KMS-11 (cell line): ENCODE measurements at regions not wholly inside any gene's neighbourhood (a gene's known extent, or its start where the extent isn't known, plus 50 kb on each side); places are given as distances from the start of the nearest gene placed in this dataset.

Source experiments
- H2AFZ ChIP-seq: fragments of 200-600 bp; sonication (generic); 2 replicates; pipeline ENCODE4 v1.6.1; 2016; ENCODE audit warnings: antibody characterized with exemption, mixed run types, low read depth
- H3K27ac ChIP-seq: fragments of 200-600 bp; sonication (generic); 2 replicates; pipeline ENCODE4 v1.6.1; 2016; ENCODE audit warnings: mild to moderate bottlenecking, mixed run types
- H3K27me3 ChIP-seq: fragments of 200-600 bp; sonication (generic); 2 replicates; pipeline ENCODE4 v1.6.1; 2017; ENCODE audit warnings: mild to moderate bottlenecking, low read depth, mixed run types, moderate library complexity; ENCODE audit not compliant: insufficient read depth
- H3K36me3 ChIP-seq: fragments of 200-600 bp; sonication (generic); 2 replicates; pipeline ENCODE4 v1.6.1; 2017; ENCODE audit warnings: mild to moderate bottlenecking, mixed run types; ENCODE audit not compliant: insufficient read depth
- H3K4me1 ChIP-seq: fragments of 200-600 bp; sonication (generic); 2 replicates; pipeline ENCODE4 v1.6.1; 2016; ENCODE audit warnings: mild to moderate bottlenecking, low read depth, mixed run types; ENCODE audit not compliant: poor library complexity, severe bottlenecking
- H3K4me2 ChIP-seq: fragments of 200-600 bp; sonication (generic); 2 replicates; pipeline ENCODE4 v1.7.0; 2016; ENCODE audit warnings: mild to moderate bottlenecking, mixed run types
- H3K4me3 ChIP-seq: fragments of 200-600 bp; sonication (generic); IDR thresholded peaks from 2 replicates; pipeline ENCODE4 v1.6.1; 2017; ENCODE audit warnings: low read depth, low read length, mixed read lengths; ENCODE audit not compliant: insufficient read depth
- H3K79me2 ChIP-seq: fragments of 200-600 bp; sonication (generic); 2 replicates; pipeline ENCODE4 v1.6.1; 2016; ENCODE audit warnings: low read depth, mixed run types; ENCODE audit not compliant: insufficient read depth
- H3K9ac ChIP-seq: fragments of 200-600 bp; sonication (generic); 2 replicates; pipeline ENCODE4 v1.6.1; 2016; ENCODE audit warnings: mild to moderate bottlenecking, mixed run types
- H4K20me1 ChIP-seq: fragments of 200-600 bp; sonication (generic); 2 replicates; pipeline ENCODE4 v1.6.1; 2016; ENCODE audit warnings: mild to moderate bottlenecking, mixed run types; ENCODE audit not compliant: insufficient read depth
- CTCF ChIP-seq: fragments of 200-600 bp; sonication (generic); conservative IDR thresholded peaks from 2 replicates; pipeline ENCODE4 v1.6.1; 2017; ENCODE audit warnings: low read depth, mild to moderate bottlenecking, antibody characterized with exemption, low read length, moderate library complexity, mixed read lengths

GRCh38 chr6:156725712-156726111 is 51.5 kb upstream of the ARID1B start:
- Histone ChIP-seq H4K20me1 (no peaks in the 10 kb centered on the region), H3K27me3 (no peaks in the 10 kb centered on the region), H3K4me3 (no peak overlapping the region), H3K4me1 (peaks cover 13% of the 10 kb centered on the region), H2AFZ (no peak overlapping the region), H3K4me2 (no peak overlapping the region), H3K27ac (no peak overlapping the region), H3K36me3 (no peaks in the 10 kb centered on the region), H3K79me2 (no peaks in the 10 kb centered on the region), H3K9ac (no peak overlapping the region)
- TF ChIP-seq CTCF: no peak

- H3K27me3 ChIP-seq: no peaks in the 10 kb centered on the region
- H3K4me1 ChIP-seq: peaks cover 28% of the 10 kb centered on the region
- H3K79me2 ChIP-seq: no peaks in the 10 kb centered on the region
- TF ChIP-seq CTCF: no peak
- H2AFZ ChIP-seq: peak overlapping the region; percentile 85
- peak overlapping the region; percentile 82 for H3K27ac ChIP-seq
- H4K20me1 ChIP-seq: no peaks in the 10 kb centered on the region
- H3K9ac ChIP-seq: peak overlapping the region; percentile 73; the same call in 1 of the 2 replicates
- no peak overlapping the region for H3K4me3 ChIP-seq
- peak overlapping the region; percentile 68 for H3K4me2 ChIP-seq
- no peaks in the 10 kb centered on the region for H3K36me3 ChIP-seq
These were observed 56.2 kb upstream of the ARID1B start for GRCh38 chr6:156720691-156721685.

- Histone ChIP-seq H3K4me3 (peak overlapping the region; percentile 29), H3K9ac (peak overlapping the region; percentile 73), H4K20me1 (no peaks in the 10 kb centered on the region), H3K27me3 (no peaks in the 10 kb centered on the region), H3K79me2 (no peaks in the 10 kb centered on the region), H2AFZ (peak overlapping the region; percentile 85), H3K27ac (peak overlapping the region; percentile 82), H3K36me3 (no peaks in the 10 kb centered on the region), H3K4me2 (peak overlapping the region; percentile 68), H3K4me1 (peaks cover 28% of the 10 kb centered on the region)
- TF ChIP-seq CTCF: no peak
These were observed 57.2 kb upstream of the ARID1B start for GRCh38 chr6:156719720-156720563.

- Histone ChIP-seq H3K9ac (peak overlapping the region; percentile 73), H3K27me3 (no peaks in the 10 kb centered on the region), H3K79me2 (no peaks in the 10 kb centered on the region), H3K4me2 (peak overlapping the region; percentile 68), H3K27ac (peak overlapping the region; percentile 82), H4K20me1 (no peaks in the 10 kb centered on the region), H3K36me3 (no peaks in the 10 kb centered on the region), H2AFZ (peak overlapping the region; percentile 85), H3K4me3 (peak overlapping the region; percentile 29), H3K4me1 (peaks cover 28% of the 10 kb centered on the region)
- TF ChIP-seq CTCF: no peak
These were observed 57.8 kb upstream of the ARID1B start for GRCh38 chr6:156719395-156719719.
